Epithelial cell of proximal tubule (primary cell): ENCODE measurements at regions not wholly inside any gene's neighbourhood (a gene's known extent, or its start where the extent isn't known, plus 50 kb on each side); places are given as distances from the start of the nearest gene placed in this dataset.
"Not testable (repeated sequence)": the region's sequence is repeated elsewhere in the genome, so short reads cannot be mapped to it uniquely, and the experiment has no call there.

Experiments
- DNase-seq: peaks from one replicate; pipeline ENCODE4 v3.0.0-alpha.2; 2011; ENCODE audit warnings: low read depth
- H3K4me3 ChIP-seq: 2 replicates; pipeline ENCODE4 v1.5.1; 2011; ENCODE audit warnings: low read depth, mild to moderate bottlenecking, low read length
- CTCF ChIP-seq: conservative IDR thresholded peaks from 2 replicates; pipeline ENCODE4 v1.5.1; 2012; ENCODE audit warnings: low read depth, mild to moderate bottlenecking, low read length

DNA sequence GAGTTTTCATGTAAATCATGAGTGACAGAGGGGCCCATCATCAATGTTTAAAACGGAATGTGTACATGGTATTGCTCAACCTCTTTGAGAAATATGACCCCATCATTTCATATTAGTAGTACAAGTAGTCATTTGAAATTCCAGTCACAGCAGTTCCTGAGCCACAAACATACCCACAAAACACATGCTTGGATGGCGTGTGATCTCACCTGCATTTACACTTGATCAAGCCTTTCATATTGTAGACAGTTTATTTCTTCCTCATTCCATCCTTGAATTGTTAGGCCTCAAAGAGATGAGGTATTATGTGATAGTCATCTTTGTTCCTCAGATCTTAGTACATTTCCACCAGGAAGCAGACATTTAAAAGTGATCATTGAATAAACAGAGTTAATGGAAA is 96.8 kb upstream of the TAS2R1 start:
- H3K4me3 ChIP-seq, result no peak overlapping the region
- DNase-seq, result no peak
- no peak for TF ChIP-seq CTCF

GRCh38 chr5:9725265-9725664 is 95.1 kb upstream of the TAS2R1 start:
- not testable (repeated sequence) for DNase-seq, H3K4me3 ChIP-seq

DNA sequence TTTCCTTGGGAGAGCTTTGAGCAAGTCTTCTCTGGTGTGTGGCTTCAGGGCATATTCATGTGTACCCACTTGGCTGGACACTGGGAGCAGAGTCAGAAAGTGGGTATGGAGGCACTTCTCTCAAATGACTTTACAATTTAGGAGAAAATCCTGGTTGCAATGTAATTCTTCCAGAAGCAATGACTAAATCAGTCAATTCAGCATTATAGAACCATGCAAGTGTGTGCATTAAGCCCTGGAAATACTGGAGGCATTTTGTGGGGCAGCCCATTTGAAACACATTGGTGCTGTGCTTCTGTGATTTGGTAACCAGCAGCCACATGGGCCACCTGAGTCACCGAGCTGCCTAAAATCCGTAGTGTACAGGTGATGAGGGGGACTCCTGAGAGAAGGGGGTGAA is 94.6 kb upstream of the TAS2R1 start:
- no peak for TF ChIP-seq CTCF
- no peak for DNase-seq
- no peak overlapping the region for H3K4me3 ChIP-seq

GRCh38 chr5:9722601-9723180 is 92.5 kb upstream of the TAS2R1 start:
- TF ChIP-seq CTCF, result no peak
- no peak overlapping the region for H3K4me3 ChIP-seq
- no peak for DNase-seq

- TF ChIP-seq CTCF, result no peak
- H3K4me3 ChIP-seq, result no peak overlapping the region
- no peak for DNase-seq
Measured at GRCh38 chr5:9721161-9721560, 91.0 kb upstream of the TAS2R1 start.

DNA sequence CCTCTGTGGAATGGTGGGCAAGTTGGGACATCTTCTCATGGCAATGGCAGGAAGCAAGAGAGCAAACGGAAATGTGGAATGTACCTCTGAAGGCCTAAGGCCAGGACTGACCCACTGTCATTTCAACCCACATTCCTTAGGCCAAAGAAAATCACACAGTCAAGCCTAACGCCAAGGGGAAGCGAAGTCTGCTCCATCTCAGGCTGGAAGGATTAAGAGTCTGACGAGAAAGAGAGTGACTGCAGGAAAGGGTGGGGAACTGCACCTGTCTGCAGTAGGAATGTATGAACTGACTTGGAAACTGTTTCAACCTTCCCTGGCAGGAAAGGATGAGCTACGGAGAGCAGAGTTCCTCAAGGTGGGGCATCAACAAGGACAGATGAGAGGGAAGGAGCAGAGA is 90.2 kb upstream of the TAS2R1 start:
- no peak for TF ChIP-seq CTCF
- no peak for DNase-seq
- no peak overlapping the region for H3K4me3 ChIP-seq

GRCh38 chr5:9716838-9717281 is 86.7 kb upstream of the TAS2R1 start:
- TF ChIP-seq CTCF, result no peak
- no peak overlapping the region for H3K4me3 ChIP-seq
- no peak for DNase-seq
